MCF 10A (cell line): ENCODE measurements at regions not wholly inside any gene's neighbourhood (a gene's known extent, or its start where the extent isn't known, plus 50 kb on each side); places are given as distances from the start of the nearest gene placed in this dataset.

Experiments used
- BruUV-seq: library from RNA; stranded (reverse); fragments of 400-500 nt; replicated peaks from 2 replicates; lab custom pipeline; 2021; lab: Mats Ljungman, UMichigan
- CTCF ChIA-PET: fragments of 300-600 bp; sonication (Branson Sonifier 250); formaldehyde crosslinking; extraction: SDS; loops from one replicate; lab custom pipeline; 2021; ENCODE audit warnings: antibody characterized with exemption, inconsistent platforms; lab: Yijun Ruan, JAX
- POLR2A ChIA-PET: fragments of 300-600, 350-650 bp; sonication (Branson Sonifier 250); formaldehyde crosslinking; extraction: SDS; loops from one replicate; lab custom pipeline; 2020; ENCODE audit warnings: antibody characterized with exemption, inconsistent platforms; lab: Yijun Ruan, JAX
- DNase-seq: peaks from one replicate; pipeline ENCODE4 v3.0.0-alpha.2; 2018; ENCODE audit not compliant: unreplicated experiment
- H3K27ac Mint-ChIP-seq: one replicate; pipeline ENCODE4 v1.8.0; 2022; ENCODE audit warnings: mild to moderate bottlenecking, low read depth, mixed read lengths; ENCODE audit not compliant: unreplicated experiment
- H3K27me3 Mint-ChIP-seq: one replicate; pipeline ENCODE4 v1.8.0; 2022; ENCODE audit warnings: mixed read lengths; ENCODE audit not compliant: insufficient read depth, unreplicated experiment
- H3K36me3 Mint-ChIP-seq: one replicate; pipeline ENCODE4 v1.8.0; 2022; ENCODE audit warnings: mild to moderate bottlenecking, moderate library complexity, mixed read lengths; ENCODE audit not compliant: insufficient read depth, unreplicated experiment
- H3K4me1 Mint-ChIP-seq: one replicate; pipeline ENCODE4 v1.8.0; 2022; ENCODE audit warnings: mixed read lengths; ENCODE audit not compliant: insufficient read depth, unreplicated experiment
- H3K4me3 Mint-ChIP-seq: one replicate; pipeline ENCODE4 v1.8.0; 2022; ENCODE audit warnings: mild to moderate bottlenecking, moderate library complexity, mixed read lengths; ENCODE audit not compliant: unreplicated experiment
- H3K9me3 Mint-ChIP-seq: one replicate; pipeline ENCODE4 v1.8.0; 2022; ENCODE audit warnings: mixed read lengths; ENCODE audit not compliant: unreplicated experiment
- intact Hi-C: fragments of 100-400 bp; cut with micrococcal nuclease; formaldehyde crosslinking; loops from 2 replicates; pipeline ENCODE4 v1.14.1; 2022
- TF ChIP-seq, protein P1 (sequence below): fragments of 200-600 bp; IDR thresholded peaks from one replicate; pipeline ENCODE4 v1.8.0; 2022; ENCODE audit warnings: antibody characterized with exemption, mild to moderate bottlenecking; ENCODE audit not compliant: unreplicated experiment

DNA sequence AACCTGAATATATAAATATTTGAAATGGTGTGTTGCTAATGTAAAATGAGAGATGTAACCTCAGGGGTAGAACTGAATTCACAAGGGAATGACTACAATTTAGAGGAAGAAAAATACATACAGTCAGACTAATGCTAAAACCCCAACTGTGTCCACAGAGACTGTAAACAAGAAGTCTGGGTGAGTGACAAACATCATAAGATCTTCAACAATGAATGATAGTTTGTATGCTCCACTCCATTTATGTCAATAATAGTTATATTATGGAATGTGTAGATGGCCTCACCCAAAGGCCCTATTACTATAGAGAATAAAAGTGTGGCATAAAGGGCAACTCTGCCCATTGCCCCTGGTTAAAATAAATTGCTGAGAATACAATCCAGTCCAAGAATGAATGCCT is 102.9 kb downstream of the CETN3 start:
- CTCF ChIA-PET = interaction anchor here (0.7 kb wide), 1 partner anchor 1362 kb away, joined by 4 read pairs; no protein-coding TSS in a partner anchor
- H3K4me3 Mint-ChIP-seq = no peak overlapping the region
- H3K9me3 Mint-ChIP-seq = no peaks in the 10 kb centered on the region
- BruUV-seq = no TSS peak
- no peaks in the 10 kb centered on the region for H3K4me1 Mint-ChIP-seq
- TF ChIP-seq, protein P1, sequence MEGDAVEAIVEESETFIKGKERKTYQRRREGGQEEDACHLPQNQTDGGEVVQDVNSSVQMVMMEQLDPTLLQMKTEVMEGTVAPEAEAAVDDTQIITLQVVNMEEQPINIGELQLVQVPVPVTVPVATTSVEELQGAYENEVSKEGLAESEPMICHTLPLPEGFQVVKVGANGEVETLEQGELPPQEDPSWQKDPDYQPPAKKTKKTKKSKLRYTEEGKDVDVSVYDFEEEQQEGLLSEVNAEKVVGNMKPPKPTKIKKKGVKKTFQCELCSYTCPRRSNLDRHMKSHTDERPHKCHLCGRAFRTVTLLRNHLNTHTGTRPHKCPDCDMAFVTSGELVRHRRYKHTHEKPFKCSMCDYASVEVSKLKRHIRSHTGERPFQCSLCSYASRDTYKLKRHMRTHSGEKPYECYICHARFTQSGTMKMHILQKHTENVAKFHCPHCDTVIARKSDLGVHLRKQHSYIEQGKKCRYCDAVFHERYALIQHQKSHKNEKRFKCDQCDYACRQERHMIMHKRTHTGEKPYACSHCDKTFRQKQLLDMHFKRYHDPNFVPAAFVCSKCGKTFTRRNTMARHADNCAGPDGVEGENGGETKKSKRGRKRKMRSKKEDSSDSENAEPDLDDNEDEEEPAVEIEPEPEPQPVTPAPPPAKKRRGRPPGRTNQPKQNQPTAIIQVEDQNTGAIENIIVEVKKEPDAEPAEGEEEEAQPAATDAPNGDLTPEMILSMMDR = no peak
- no peak overlapping the region for H3K27ac Mint-ChIP-seq
- H3K27me3 Mint-ChIP-seq = peaks cover 31% of the 10 kb centered on the region
- DNase-seq = no peak
- H3K36me3 Mint-ChIP-seq = no peaks in the 10 kb centered on the region
- intact Hi-C loops = no loop called here
- POLR2A ChIA-PET = no interaction called here

DNA sequence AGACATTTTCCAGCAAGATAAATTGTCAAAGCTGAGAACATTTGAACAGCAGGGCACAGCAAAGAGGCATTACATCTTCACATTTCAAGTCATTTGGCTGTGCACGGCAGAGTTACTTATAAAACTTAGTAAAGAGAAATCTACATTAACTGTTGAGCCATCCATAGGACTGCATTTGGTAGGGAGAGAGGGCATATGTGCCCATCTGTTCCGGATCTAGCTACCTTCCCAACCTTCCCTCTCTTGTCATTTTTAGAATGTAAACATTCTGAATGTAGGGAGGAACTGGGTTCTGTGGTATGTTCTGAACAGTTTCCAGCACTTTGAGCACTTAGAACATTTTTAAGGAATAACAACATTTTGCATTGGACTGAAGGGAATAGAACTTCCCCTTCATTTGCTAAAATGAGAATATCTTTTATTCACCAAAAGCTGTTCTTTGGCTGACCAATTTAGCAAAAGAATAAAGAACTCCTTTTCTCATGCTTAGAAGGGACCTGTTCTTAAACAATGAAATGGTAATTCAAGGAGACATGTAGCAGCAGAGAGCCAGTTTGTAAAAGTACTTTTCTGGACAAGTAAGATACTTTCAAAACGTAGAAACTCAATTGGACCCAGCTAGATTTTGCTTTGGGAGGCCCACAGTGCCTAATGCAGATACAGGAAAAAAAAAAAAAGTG is 104.4 kb downstream of the CETN3 start:
- POLR2A ChIA-PET = no interaction called here
- BruUV-seq = no TSS peak
- TF ChIP-seq, protein P1 = no peak

DNA sequence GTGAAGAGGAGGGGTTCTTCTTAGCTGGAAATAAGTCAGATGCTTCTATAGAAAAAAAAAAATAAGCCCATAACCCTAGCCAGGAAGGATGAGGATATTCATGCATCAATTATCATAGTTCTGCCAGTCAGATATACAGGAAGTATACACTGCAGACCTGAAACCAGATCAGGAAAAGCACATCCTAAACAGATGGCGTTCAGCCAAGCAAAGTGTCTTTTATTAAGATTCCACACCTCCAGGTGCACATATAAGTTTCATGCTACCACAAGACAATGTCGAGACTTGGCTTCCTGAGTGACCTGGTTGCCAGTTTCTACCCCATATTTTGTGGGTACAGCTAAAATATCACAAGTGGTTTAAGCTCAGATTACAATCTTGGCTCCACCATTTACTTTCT is 108.3 kb downstream of the CETN3 start:
- no TSS peak for BruUV-seq
- TF ChIP-seq, protein P1 = no peak
- H3K4me3 Mint-ChIP-seq = no peak overlapping the region
- H3K27ac Mint-ChIP-seq = no peak overlapping the region
- H3K9me3 Mint-ChIP-seq = no peaks in the 10 kb centered on the region
- CTCF ChIA-PET = interaction anchor here (0.6 to 1.4 kb wide), 3 partner anchors 37 to 1571 kb away, joined by 3 to 5 read pairs (median 3); no protein-coding TSS in a partner anchor
- no peaks in the 10 kb centered on the region for H3K36me3 Mint-ChIP-seq
- POLR2A ChIA-PET = interaction anchor here (0.6 kb wide), 1 partner anchor 1510 kb away, joined by 3 read pairs; no protein-coding TSS in a partner anchor
- H3K27me3 Mint-ChIP-seq = peaks cover 26% of the 10 kb centered on the region
- no peak for DNase-seq
- H3K4me1 Mint-ChIP-seq = no peaks in the 10 kb centered on the region
- intact Hi-C loops = no loop called here

More for the DNA sequence above, 104.4 kb downstream of the CETN3 start:
- DNase-seq = no peak
- Mint-ChIP-seq H3K9me3 (no peaks in the 10 kb centered on the region), H3K4me3 (no peak overlapping the region), H3K36me3 (no peaks in the 10 kb centered on the region), H3K27me3 (peaks cover 31% of the 10 kb centered on the region), H3K27ac (no peak overlapping the region), H3K4me1 (no peaks in the 10 kb centered on the region)
- intact Hi-C loops = no loop called here
- CTCF ChIA-PET = interaction anchor here (0.8 to 1.2 kb wide), 3 partner anchors 15 to 1576 kb away, joined by 3 to 4 read pairs (median 3); no protein-coding TSS in a partner anchor

DNA sequence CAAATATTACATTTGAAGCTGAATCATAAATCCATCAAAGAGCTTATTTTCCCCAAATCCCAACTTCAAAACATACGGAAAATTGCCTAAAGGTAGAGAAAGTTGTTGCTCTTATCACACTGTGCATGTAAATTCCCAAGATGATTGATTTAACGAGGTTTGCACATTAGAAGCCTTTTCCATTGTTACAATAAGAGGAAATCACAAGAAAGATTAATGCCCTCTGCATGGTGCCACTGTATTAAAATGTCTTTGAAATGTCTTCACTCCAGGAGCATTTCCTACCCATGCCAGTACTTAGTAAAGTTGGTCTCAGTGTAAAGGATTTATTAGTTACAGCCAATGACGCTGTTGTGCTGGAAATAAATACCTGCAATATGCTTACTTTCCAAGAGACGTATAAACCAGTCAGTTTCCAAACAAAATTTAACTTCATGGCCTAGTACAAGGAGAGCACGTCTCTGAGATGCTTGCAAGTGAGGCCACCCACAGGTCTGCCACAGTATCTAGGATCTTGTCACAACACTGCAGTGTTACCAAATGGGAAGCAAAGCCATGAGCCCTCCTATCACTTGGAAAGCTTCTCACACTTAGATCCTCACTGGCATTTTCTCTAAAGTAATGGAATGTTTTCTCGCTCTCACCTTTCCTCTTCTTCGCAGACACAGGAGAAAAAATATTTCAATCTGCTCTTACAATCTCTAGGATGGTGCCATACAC is 112.4 kb downstream of the CETN3 start:
- TF ChIP-seq, protein P1 = no peak
- ChIA-PET POLR2A (no interaction called here), CTCF (interaction anchor here (0.6 to 0.9 kb wide), 3 partner anchors 32 to 1250 kb away, joined by 3 to 4 read pairs (median 3); no protein-coding TSS in a partner anchor)
- H3K27me3 Mint-ChIP-seq = peaks cover 31% of the 10 kb centered on the region
- H3K27ac Mint-ChIP-seq = no peak overlapping the region
- no peaks in the 10 kb centered on the region for H3K36me3 Mint-ChIP-seq
- BruUV-seq = no TSS peak
- H3K9me3 Mint-ChIP-seq = no peaks in the 10 kb centered on the region
- no peaks in the 10 kb centered on the region for H3K4me1 Mint-ChIP-seq
- no peak for DNase-seq
- H3K4me3 Mint-ChIP-seq = no peak overlapping the region
- intact Hi-C loops = no loop called here
